ENCODE measurements at regions not wholly inside any gene's neighbourhood (a gene's known extent, or its start where the extent isn't known, plus 50 kb on each side); places are given as distances from the start of the nearest gene placed in this dataset.
A peak's percentile ranks its signal among the peaks of the same experiment; 100 is the strongest.
"Not testable (repeated sequence)": the region's sequence is repeated elsewhere in the genome, so short reads cannot be mapped to it uniquely, and the experiment has no call there.

DNA sequence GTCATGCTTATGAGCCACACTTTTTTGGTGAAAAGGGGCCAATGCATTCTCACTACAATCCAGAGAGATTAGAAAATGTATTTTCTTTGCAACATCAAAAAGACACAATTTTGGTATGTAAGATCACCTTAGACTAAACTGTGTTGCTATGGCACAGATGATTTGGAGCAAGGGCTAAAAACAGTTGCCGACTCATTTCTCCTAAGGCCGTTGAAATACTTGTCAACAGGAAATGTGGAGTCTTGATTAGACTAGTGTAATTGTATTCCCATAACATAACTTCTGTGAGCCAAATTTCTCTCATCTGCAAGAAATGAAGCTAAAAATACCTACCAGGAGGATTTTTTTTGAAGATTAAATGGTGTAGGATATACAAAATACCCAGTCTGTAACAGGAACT, 2547.7 kb downstream of the ARAP2 start:
- no peak for DNase-seq

- no peak for DNase-seq
These were observed 2535.1 kb downstream of the ARAP2 start for GRCh38 chr4:33709247-33709646.

GRCh38 chr4:33711826-33712225, 2532.5 kb downstream of the ARAP2 start:
- DNase-seq: no peak

- DNase-seq: no peak
These were observed 2529.3 kb downstream of the ARAP2 start for GRCh38 chr4:33714971-33715370.

DNA sequence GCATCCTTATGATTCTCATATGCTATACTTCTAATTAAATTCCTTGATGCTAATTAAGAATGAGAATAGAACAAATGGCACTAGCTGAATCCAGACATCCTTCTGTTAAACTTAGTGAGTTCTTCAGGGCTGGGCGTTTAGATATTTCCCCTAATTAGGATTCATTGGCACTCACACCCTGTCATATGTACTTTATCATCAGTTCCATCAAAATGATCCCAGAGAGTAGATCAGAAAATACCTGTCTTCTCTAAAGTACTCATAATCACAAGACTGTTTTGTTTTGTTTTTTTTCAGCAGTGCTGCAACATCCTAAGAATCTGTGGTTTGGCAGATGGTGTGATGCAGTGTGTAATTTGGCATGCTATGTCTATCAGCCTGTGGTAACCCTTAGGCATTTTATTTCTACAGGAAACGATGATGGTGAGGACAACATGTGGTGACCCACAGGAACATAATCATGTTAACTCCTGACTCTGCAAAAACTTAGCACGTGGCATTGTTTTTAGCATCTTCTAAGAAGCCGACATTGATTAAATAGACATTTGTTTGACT, 2528.4 kb downstream of the ARAP2 start:
- no peak for DNase-seq

DNA sequence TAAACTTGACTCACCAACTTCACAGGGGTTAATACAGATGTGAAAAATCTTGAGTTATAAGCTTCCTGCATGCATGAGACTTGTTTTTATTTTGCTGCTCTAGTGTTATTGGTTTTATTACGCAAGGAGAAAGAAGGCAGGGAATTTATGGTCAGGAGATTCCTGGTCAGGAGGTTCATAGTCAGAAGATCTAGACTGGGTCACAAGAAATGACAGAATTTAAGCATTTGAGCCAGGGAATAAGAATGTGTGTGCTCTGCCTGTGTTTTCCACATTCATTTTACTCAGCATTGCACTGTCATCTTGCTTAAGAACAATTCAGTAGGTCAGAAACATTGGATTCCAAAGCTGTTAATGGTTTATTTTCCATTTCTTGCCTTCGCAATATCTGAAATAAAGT, 2522.1 kb downstream of the ARAP2 start:
- DNase-seq: no peak

GRCh38 chr4:33722800-33723516, 2521.4 kb downstream of the ARAP2 start:
- peak in 2 of 58 donors; percentile 37 to 51 for DNase-seq

DNA sequence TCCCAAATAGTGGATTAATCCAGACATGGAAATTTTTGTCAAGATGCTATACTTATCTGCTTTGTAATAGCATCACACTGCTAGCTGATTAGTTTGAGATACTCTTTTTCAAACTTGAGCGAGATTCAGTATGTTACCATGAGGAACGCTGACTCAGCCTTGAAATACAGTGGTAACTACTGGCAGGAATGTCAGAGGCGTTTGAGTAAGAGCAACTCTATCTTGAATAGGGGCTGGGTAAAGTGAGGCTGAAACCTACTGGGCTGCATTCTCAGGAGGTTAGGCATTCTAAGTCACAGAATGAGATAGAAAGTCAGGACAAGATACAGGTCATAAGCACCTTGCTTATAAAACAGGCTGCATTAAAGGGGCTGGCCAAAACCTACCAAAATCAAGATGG, 2519.6 kb downstream of the ARAP2 start:
- DNase-seq: no peak

DNA sequence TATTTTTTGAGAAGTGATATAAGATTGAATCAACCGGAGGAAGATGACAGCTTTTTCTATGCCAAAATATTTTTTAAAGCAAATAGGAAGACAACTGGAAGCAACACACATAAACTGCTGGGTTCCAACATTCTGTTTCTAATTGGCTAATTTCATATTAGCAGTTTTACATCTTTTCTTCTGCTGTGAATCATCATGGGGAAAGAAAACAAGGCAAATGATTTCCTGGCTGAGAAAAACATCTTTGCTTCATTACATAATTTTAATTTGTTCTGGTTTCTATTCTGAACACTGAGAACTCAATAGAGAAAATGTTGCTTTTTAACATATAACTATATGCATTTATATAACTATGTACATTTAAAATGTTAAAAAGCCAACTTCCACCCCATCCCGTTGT, 2518.5 kb downstream of the ARAP2 start:
- no peak for DNase-seq

DNA sequence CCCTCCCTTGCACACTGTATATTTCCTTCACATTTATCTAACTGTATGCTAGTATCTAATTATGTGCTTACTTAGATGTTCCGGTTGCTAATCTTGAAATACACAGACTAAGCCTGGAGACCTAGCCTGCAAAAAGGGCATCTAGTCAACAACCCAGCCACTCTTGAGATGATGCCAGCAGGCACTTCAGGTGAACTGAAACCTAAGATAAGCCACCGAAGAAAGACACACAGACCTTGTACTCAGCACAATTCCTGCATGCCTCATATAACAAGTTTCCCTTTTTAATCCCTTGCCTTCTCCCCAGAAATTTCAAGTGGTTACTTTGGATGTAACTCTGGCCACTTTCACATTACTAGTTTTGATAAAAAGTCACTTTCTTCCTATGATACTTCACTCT, 2506.6 kb downstream of the ARAP2 start:
- no peak for DNase-seq

DNA sequence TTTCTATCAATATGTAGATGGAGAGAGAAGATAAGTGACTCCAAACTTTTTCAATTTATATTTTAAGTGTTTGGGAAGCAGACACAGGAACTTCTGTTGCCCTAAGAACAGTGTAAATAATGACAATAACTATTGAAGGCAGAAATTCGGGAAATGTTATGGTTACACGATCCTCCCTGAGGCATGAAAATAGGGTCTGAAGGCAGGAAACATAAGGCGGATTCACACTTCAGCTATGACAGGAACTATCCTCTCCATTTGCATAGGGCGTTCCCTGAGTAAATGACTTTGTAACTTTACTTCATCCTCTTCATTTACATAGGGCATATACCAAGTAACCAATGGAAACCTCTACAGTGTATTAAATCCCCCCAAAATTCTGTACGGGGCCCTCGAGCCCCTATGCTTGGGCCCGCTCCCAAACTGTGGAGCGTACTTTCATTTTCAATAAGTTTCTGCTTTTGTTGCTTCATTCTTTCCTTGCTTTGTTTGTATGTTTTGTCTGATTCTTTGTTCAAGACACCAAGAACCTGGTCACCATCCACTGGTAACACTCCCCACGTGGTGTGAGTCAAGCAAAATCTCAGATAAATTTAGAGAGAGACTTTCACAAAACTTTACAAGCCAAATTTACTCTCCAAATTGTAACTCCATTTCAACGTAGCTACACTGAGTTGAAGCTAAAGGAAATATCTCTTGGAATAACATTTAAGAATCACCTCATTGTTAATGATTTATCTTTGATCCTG, 2504.3 kb downstream of the ARAP2 start:
- DNase-seq: no peak

DNA sequence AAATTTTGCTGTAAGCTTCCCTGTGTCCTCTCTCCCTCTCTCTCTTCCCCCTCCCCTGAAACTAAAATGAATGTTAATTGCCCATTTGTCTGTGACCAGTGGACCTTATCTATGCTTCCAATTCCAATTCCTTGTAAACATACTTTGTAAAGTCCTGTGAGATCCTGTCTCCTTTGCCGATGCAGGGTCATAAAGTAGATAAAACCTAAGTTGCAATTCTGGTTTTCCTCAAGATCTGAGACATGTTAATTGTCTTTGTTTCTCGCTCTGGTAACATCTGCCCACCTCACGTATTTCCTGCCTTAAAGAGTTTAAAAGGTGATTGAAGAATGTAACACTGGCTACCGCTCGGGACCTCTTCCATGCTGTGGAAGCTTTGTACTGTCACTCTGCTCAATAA, 2503.4 kb downstream of the ARAP2 start:
- DNase-seq: not testable (repeated sequence)

GRCh38 chr4:33746979-33747378, 2497.3 kb downstream of the ARAP2 start:
- DNase-seq: no peak

- DNase-seq: no peak
These were observed 2493.3 kb downstream of the ARAP2 start for GRCh38 chr4:33751050-33751449.

DNA sequence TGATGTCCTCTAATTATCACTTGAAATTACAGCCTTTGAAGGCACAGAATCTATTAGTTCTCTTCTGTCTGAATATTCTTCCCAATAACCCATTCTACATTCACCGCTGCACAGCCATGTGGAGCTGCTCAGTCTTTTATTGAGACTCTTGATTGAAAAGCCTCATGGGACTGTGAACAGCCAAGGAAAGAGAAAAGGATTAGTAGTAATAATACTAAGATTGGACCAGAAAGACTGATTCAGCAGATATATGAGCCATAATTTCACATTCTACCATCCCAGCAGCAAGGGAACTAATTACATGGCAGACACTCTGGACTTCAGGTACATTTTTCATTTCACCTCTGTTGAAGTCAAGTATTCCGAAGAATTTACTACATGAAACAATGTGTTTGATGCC, 2471.7 kb downstream of the ARAP2 start:
- no peak for DNase-seq

GRCh38 chr4:33780952-33781791, 2463.1 kb downstream of the ARAP2 start:
- no peak for DNase-seq

GRCh38 chr4:33785843-33786242, 2458.5 kb downstream of the ARAP2 start:
- DNase-seq: no peak

DNA sequence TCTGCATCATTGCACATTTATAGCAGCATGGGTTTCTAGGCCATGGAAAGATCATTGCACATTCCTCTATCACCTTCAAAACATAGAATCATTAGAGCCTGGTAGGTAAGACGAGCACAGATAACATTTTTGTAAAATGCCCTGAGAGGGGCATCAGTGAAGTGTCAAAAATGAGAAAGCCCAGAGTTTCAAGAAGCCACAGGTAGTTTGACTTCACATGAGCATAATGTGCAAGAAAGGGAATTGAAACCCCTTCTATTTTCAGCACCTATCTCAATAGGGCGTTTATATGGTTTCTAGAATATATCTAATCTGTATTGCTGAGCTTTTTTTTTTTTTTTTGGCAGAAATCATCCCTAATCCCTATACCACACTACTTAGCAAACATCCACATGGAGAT, 2441.7 kb downstream of the ARAP2 start:
- DNase-seq: no peak

DNA sequence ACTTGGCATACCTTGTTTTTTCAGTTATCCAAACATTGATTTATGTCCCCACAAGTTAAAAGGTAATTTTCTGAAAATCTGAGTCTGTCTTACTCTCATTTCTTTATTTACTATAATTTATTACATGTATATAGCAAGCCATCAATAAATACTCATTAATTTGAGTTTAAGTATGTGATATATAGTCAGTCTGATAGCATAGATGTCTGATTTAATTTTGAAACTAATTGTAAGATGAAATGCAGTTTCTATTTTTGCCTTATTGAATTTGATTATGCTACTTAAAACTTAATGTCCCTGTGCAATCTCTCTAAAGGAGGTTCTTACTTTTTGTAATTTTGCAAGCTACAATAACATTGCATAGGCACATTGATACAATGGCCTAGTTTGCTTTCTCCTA, 2418.6 kb downstream of the ARAP2 start:
- DNase-seq: no peak

- peak in 4 of 58 donors; percentile 0 to 2 (median 0) for DNase-seq
These were observed 2415.0 kb downstream of the ARAP2 start for GRCh38 chr4:33829356-33829755.

DNA sequence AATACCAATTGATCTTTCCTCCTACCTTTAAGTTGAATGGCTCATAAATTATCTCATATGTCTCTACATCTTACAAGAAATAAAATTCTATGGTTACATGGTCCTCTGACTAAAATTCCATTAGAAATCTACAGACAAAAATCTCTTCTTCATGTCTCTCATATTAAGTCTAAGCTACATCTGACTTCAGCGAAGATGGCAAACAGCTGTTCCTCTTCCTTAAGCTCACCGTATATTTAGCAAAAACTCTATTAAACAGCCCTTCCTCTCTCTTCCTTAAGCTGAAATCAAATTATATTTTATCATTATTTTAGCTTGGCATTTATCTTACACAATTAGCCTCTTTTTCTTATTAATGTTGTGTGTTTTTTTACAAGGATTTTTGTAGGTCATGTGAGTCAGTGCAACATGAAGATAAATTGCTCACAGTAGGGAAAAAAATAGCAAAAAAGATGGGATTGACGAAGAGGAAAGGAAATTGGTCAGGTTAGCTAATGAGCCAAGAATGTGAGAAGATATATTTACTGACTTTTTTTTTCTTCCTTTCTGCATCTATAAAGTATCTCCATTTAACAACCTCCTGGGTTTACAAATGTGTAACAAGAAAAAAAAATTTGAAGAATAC, 2412.8 kb downstream of the ARAP2 start:
- no peak for DNase-seq
